ENCODE measurements at regions not wholly inside any gene's neighbourhood (a gene's known extent, or its start where the extent isn't known, plus 50 kb on each side); places are given as distances from the start of the nearest gene placed in this dataset.
"Not testable (repeated sequence)": the region's sequence is repeated elsewhere in the genome, so short reads cannot be mapped to it uniquely, and the experiment has no call there.

GRCh38 chr6:19569563-19569962 lies 267.6 kb upstream of the ID4 start:
- no peak for DNase-seq

- no peak for DNase-seq
These were observed 266.0 kb upstream of the ID4 start for GRCh38 chr6:19571176-19571575.

GRCh38 chr6:19578481-19578880 lies 258.7 kb upstream of the ID4 start:
- no peak for DNase-seq

- DNase-seq = not testable (repeated sequence)
These were observed 253.0 kb upstream of the ID4 start for GRCh38 chr6:19584207-19584606.

- DNase-seq = no peak
These were observed 249.8 kb upstream of the ID4 start for GRCh38 chr6:19587238-19587942.

- DNase-seq = no peak
These were observed 246.6 kb upstream of the ID4 start for GRCh38 chr6:19590501-19591131.

GRCh38 chr6:19597809-19598320 lies 239.3 kb upstream of the ID4 start:
- DNase-seq = no peak

- no peak for DNase-seq
These were observed 237.2 kb upstream of the ID4 start for GRCh38 chr6:19599796-19600464.

GRCh38 chr6:19602434-19603013 lies 234.6 kb upstream of the ID4 start:
- no peak for DNase-seq

GRCh38 chr6:19603721-19604120 lies 233.4 kb upstream of the ID4 start:
- no peak for DNase-seq

- DNase-seq = no peak
These were observed 231.5 kb upstream of the ID4 start for GRCh38 chr6:19605624-19606023.

GRCh38 chr6:19608546-19608945 lies 228.6 kb upstream of the ID4 start:
- DNase-seq = no peak

- DNase-seq = no peak
These were observed 227.1 kb upstream of the ID4 start for GRCh38 chr6:19609972-19610641.

- DNase-seq = not testable (repeated sequence)
These were observed 224.3 kb upstream of the ID4 start for GRCh38 chr6:19612672-19613466.

- no peak for DNase-seq
These were observed 223.5 kb upstream of the ID4 start for GRCh38 chr6:19613678-19614077.

GRCh38 chr6:19616022-19616421 lies 221.1 kb upstream of the ID4 start:
- no peak for DNase-seq

GRCh38 chr6:19632230-19632629 lies 204.9 kb upstream of the ID4 start:
- no peak for DNase-seq

- no peak for DNase-seq
These were observed 204.4 kb upstream of the ID4 start for GRCh38 chr6:19632786-19633185.

GRCh38 chr6:19635728-19636127 lies 201.4 kb upstream of the ID4 start:
- DNase-seq = no peak

GRCh38 chr6:19637010-19637409 lies 200.2 kb upstream of the ID4 start:
- DNase-seq = no peak

- no peak for DNase-seq
These were observed 198.2 kb upstream of the ID4 start for GRCh38 chr6:19638931-19639330.

- no peak for DNase-seq
These were observed 193.9 kb upstream of the ID4 start for GRCh38 chr6:19643287-19643686.

All from stimulated activated CD4-positive, alpha-beta T cell treated with anti-CD3 and anti-CD28 coated beads, Interleukin-1b, Interleukin-23, amount 100 ng/mL, for 48 hours (primary cell).